ENCODE measurements at regions not wholly inside any gene's neighbourhood (a gene's known extent, or its start where the extent isn't known, plus 50 kb on each side); places are given as distances from the start of the nearest gene placed in this dataset.
"Not testable (repeated sequence)": the region's sequence is repeated elsewhere in the genome, so short reads cannot be mapped to it uniquely, and the experiment has no call there.

GRCh38 chr2:89850881-89851582 is 1159.6 kb downstream of the RPIA start:
- peaks cover 8% of the 10 kb centered on the region for H3K27me3 Mint-ChIP-seq (ENCODE audit: low read depth)
- no peaks in the 10 kb centered on the region for H3K36me3 Mint-ChIP-seq (ENCODE audit: insufficient read depth)
- H3K9me3 Mint-ChIP-seq = no peaks in the 10 kb centered on the region
- H3K4me3 Mint-ChIP-seq = no peak overlapping the region
- H3K4me1 Mint-ChIP-seq (ENCODE audit: low read depth) = no peaks in the 10 kb centered on the region
- DNase-seq (no peak), ATAC-seq (no peak)

DNA sequence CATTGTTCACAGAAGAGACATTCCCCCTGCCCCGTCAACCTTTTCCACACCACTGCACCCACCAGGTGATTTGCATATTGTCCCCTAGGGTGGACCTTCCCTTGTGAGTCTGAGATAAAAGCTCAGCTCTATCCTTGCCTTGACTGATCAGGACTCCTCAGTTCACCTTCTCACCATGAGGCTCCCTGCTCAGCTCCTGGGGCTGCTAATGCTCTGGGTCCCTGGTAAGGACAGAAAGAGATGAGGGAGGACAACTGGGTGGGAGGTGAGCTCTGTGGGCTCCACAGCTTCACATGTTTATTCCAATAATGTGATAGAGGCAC is 1160.1 kb downstream of the RPIA start:
- H3K4me3 Mint-ChIP-seq = no peak overlapping the region
- no peak for DNase-seq
- H3K4me1 Mint-ChIP-seq (ENCODE audit: low read depth) = no peaks in the 10 kb centered on the region
- peaks cover 8% of the 10 kb centered on the region for H3K27me3 Mint-ChIP-seq (ENCODE audit: low read depth)
- H3K36me3 Mint-ChIP-seq (ENCODE audit: insufficient read depth) = no peaks in the 10 kb centered on the region
- ATAC-seq = no peak
- no peaks in the 10 kb centered on the region for H3K9me3 Mint-ChIP-seq

GRCh38 chr2:89853427-89853826 is 1162.0 kb downstream of the RPIA start:
- not testable (repeated sequence) for H3K4me1 Mint-ChIP-seq (ENCODE audit: low read depth); H3K36me3 Mint-ChIP-seq (ENCODE audit: insufficient read depth); H3K4me3 Mint-ChIP-seq; ATAC-seq; DNase-seq; H3K9me3 Mint-ChIP-seq; H3K27me3 Mint-ChIP-seq (ENCODE audit: low read depth)

GRCh38 chr2:89855752-89856151 is 1164.3 kb downstream of the RPIA start:
- H3K36me3 Mint-ChIP-seq (ENCODE audit: insufficient read depth) = not testable (repeated sequence)

GRCh38 chr2:89856305-89856704 is 1164.8 kb downstream of the RPIA start:
- H3K9me3 Mint-ChIP-seq; DNase-seq; H3K36me3 Mint-ChIP-seq (ENCODE audit: insufficient read depth); ATAC-seq; H3K4me3 Mint-ChIP-seq; H3K4me1 Mint-ChIP-seq (ENCODE audit: low read depth); H3K27me3 Mint-ChIP-seq (ENCODE audit: low read depth): not testable (repeated sequence)

More at GRCh38 chr2:89855752-89856151, 1164.3 kb downstream of the RPIA start:
- H3K4me1 Mint-ChIP-seq (ENCODE audit: low read depth); DNase-seq; ATAC-seq; H3K27me3 Mint-ChIP-seq (ENCODE audit: low read depth); H3K9me3 Mint-ChIP-seq; H3K4me3 Mint-ChIP-seq: not testable (repeated sequence)

DNA sequence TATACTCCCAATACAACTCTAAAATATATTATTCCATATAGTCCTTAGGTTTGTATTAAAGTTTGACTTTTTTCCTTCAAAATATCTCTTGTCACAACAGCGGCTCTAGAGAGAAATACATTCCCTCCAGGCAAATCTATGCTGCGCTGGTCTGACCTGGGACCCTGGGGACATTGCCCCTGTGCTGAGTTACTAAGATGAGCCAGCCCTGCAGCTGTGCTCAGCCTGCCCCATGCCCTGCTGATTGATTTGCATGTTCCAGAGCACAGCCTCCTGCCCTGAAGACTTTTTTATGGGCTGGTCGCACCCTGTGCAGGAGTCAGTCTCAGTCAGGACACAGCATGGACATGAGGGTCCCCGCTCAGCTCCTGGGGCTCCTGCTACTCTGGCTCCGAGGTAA is 1170.7 kb downstream of the RPIA start:
- not testable (repeated sequence) for H3K9me3 Mint-ChIP-seq; H3K36me3 Mint-ChIP-seq (ENCODE audit: insufficient read depth); H3K4me3 Mint-ChIP-seq; ATAC-seq; H3K4me1 Mint-ChIP-seq (ENCODE audit: low read depth); H3K27me3 Mint-ChIP-seq (ENCODE audit: low read depth); DNase-seq

DNA sequence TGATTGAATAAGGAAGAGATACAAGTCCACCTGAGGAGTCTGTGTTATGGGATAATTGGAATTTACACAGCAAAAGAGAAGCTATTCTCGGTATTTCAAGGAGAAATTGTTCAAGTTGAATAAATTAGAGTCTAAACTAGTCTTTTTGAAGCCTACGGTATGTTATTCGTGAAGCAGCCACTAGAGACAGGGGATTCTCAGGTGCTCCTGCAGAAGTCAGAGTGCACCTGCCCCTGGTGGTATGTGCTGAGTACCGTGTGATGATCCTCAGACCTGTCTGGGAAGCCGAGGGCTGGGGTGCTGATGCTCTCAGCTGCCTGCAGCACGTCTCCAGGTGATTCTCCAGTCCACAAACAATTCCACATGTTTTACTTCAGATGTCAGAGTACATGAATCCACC is 1171.7 kb downstream of the RPIA start:
- not testable (repeated sequence) for H3K36me3 Mint-ChIP-seq (ENCODE audit: insufficient read depth); H3K9me3 Mint-ChIP-seq; H3K27me3 Mint-ChIP-seq (ENCODE audit: low read depth); H3K4me3 Mint-ChIP-seq; H3K4me1 Mint-ChIP-seq (ENCODE audit: low read depth); ATAC-seq; DNase-seq

GRCh38 chr2:89874810-89875595 is 1183.5 kb downstream of the RPIA start:
- not testable (repeated sequence) for H3K27me3 Mint-ChIP-seq (ENCODE audit: low read depth); H3K4me1 Mint-ChIP-seq (ENCODE audit: low read depth); H3K4me3 Mint-ChIP-seq; H3K9me3 Mint-ChIP-seq; H3K36me3 Mint-ChIP-seq (ENCODE audit: insufficient read depth); DNase-seq; ATAC-seq

DNA sequence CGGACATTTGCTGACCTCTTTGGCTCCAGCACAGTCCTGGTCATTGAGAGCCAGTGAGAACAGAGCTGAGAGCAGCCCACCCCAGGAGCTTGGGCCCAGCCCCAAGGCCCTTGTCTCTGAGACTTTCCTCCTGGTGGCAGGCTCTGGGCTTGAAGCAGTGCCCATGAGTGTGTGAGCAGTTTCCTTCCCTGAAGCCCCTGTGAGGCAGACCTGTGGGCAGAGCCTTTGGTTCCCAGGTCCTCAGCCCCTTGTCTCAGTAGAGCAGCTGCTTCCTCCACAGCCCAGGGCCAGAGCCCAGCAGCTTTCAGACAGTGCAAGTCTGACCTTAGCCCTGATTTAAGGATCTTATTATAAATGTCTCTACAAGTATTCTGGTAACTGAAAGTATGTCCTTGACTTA is 1185.0 kb downstream of the RPIA start:
- not testable (repeated sequence) for ATAC-seq; H3K4me3 Mint-ChIP-seq; H3K9me3 Mint-ChIP-seq; H3K36me3 Mint-ChIP-seq (ENCODE audit: insufficient read depth); H3K4me1 Mint-ChIP-seq (ENCODE audit: low read depth); DNase-seq; H3K27me3 Mint-ChIP-seq (ENCODE audit: low read depth)

DNA sequence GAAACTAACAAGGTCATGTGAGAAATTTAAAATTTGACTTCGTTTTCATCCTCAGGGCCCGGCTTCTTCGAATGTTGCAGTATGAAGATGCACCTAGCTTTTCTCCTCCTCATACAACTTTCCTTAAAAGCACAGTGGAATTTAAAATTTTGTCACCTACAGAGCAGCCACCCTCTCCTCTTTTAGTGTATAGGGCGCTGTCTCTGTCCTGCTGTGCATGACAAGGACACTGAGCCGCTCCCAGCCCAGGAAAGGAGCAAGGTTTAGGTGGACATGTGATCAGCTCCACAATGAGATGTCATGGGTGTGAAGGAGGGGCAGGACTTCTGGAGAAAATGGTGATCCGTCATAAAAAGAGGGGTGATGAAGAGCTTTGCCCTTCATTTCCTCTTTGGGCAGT is 1185.4 kb downstream of the RPIA start:
- not testable (repeated sequence) for H3K4me1 Mint-ChIP-seq (ENCODE audit: low read depth); ATAC-seq

DNA sequence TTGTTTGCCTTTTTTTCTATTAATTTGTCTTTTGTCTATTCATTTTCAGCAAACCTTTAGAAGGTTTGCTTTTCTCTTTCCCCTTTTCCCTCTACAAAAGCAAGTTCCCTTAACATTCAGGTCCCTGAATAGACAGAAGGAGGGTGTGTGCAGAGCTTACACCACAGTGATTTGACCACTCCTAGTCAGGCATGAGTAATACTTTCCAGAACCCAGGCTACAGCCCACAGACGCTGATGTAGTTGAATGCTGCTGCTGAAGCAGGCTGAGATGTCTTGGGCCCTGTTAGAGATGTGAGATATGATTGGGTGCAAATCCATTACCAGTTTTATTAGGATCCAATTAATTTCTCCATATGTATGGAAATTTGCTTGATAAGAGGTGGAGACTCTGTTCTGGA is 1191.4 kb downstream of the RPIA start:
- not testable (repeated sequence) for H3K4me1 Mint-ChIP-seq (ENCODE audit: low read depth); H3K9me3 Mint-ChIP-seq; H3K36me3 Mint-ChIP-seq (ENCODE audit: insufficient read depth); ATAC-seq; H3K27me3 Mint-ChIP-seq (ENCODE audit: low read depth); H3K4me3 Mint-ChIP-seq; DNase-seq

More for the DNA sequence above, 1185.4 kb downstream of the RPIA start:
- not testable (repeated sequence) for H3K27me3 Mint-ChIP-seq (ENCODE audit: low read depth); DNase-seq; H3K4me3 Mint-ChIP-seq; H3K36me3 Mint-ChIP-seq (ENCODE audit: insufficient read depth); H3K9me3 Mint-ChIP-seq

DNA sequence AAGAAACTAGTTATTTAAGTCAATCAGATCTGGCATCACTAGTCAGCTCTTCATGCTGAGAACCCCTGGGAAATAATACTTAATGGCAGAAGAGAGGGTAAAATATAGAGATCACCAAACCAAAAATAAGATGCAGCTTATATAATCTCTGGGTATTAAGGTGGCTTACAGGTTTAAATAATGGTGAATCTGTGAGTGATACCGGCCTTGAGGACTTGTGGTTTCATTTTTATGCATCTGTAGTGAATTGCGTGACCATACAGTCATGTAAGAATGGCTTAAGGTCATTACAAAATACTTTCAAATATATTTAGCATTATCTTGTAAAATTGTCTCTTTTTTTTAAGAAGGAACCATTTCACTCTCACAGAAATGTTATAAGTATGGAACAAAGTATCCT is 1192.2 kb downstream of the RPIA start:
- not testable (repeated sequence) for H3K27me3 Mint-ChIP-seq (ENCODE audit: low read depth); H3K4me1 Mint-ChIP-seq (ENCODE audit: low read depth); ATAC-seq; H3K4me3 Mint-ChIP-seq; H3K36me3 Mint-ChIP-seq (ENCODE audit: insufficient read depth); DNase-seq; H3K9me3 Mint-ChIP-seq

DNA sequence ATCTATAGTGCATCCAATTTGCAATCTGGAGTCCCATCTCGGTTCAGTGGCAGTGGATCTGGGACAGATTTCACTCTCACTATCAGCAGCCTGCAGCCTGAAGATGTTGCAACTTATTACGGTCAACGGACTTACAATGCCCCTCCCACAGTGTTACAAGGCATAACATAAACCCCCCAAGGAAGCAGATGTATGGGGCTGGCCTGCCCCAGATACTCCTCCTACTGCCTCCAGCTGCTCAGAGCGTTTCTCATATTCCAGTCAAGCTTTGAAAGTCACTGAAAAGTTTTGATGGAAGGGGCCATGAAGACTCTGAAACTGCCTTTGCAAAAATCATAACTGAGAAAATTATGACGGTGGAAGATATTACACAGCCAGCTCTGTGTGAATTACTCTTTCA is 1193.6 kb downstream of the RPIA start:
- ATAC-seq; H3K4me3 Mint-ChIP-seq; DNase-seq; H3K27me3 Mint-ChIP-seq (ENCODE audit: low read depth); H3K9me3 Mint-ChIP-seq; H3K4me1 Mint-ChIP-seq (ENCODE audit: low read depth); H3K36me3 Mint-ChIP-seq (ENCODE audit: insufficient read depth): not testable (repeated sequence)

DNA sequence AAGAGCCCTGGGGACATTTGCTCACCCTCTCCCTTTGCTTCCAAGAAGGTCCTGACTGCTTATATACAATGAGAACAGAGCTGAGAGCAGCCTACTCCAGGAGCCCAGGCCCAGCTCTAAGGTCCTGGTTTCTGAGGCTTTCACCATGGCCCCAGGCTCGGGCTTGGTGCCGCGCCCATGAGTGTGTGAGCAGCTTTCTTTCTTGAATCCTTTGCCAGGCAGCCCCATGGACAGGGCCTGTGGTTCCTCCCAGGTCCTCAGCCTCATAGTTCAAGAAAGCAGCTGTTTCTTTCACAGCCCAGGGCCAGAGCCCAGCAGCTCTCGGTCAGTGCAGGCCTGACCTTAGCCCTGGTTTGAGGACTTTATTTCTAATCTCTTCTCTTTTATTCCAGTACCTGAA is 1197.2 kb downstream of the RPIA start:
- not testable (repeated sequence) for H3K27me3 Mint-ChIP-seq (ENCODE audit: low read depth); DNase-seq; H3K4me3 Mint-ChIP-seq; ATAC-seq; H3K36me3 Mint-ChIP-seq (ENCODE audit: insufficient read depth); H3K9me3 Mint-ChIP-seq; H3K4me1 Mint-ChIP-seq (ENCODE audit: low read depth)

DNA sequence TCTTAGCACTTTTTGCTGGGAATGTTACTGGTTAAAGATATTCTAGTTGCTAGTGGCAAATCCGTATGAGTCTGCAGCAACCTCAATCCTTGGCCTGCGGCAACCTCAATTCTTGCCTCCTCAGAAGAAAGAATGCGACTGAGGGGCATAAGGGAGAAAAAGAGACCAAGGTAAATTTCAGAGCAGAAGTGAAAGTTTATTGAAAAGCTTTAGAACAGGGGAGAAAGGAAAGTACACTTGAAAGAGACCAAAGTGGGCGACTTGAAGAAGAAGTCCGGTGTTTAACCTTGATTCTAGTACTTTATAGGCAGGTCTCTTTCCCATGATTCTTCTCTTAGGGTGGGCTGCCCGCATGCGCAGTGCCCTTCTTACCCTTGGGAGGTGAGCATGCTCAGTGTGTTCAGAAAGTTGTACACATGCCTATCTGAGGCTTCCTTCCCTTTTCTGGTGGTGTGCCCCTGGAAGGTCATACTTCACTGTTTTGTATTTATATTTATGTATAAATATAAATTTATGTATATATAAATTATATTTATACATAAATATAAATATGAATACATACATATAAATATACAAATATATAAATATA is 1198.8 kb downstream of the RPIA start:
- not testable (repeated sequence) for H3K27me3 Mint-ChIP-seq (ENCODE audit: low read depth); H3K4me3 Mint-ChIP-seq; H3K36me3 Mint-ChIP-seq (ENCODE audit: insufficient read depth)

More for the DNA sequence above, 1198.8 kb downstream of the RPIA start:
- ATAC-seq; DNase-seq; H3K4me1 Mint-ChIP-seq (ENCODE audit: low read depth); H3K9me3 Mint-ChIP-seq: not testable (repeated sequence)
